ENCODE measurements at regions not wholly inside any gene's neighbourhood (a gene's known extent, or its start where the extent isn't known, plus 50 kb on each side); places are given as distances from the start of the nearest gene placed in this dataset.

GRCh38 chr6:106862858-106863257, 111.7 kb downstream of the CD24 start:
- TF ChIP-seq POLR2AphosphoS5 (IDR thresholded peaks at IDR 0.05) (no peak), EZH2 (IDR thresholded peaks at IDR 0.05; ENCODE audit: borderline replicate concordance, insufficient read depth, low read length, poor library complexity, severe bottlenecking) (no peak), TAF1 (IDR thresholded peaks at IDR 0.05; ENCODE audit: low read depth) (no peak)

GRCh38 chr6:106860940-106861339, 113.6 kb downstream of the CD24 start:
- no peak overlapping the region for H3K4me3 ChIP-seq (ENCODE audit: low read length)

More at GRCh38 chr6:106862858-106863257, 111.7 kb downstream of the CD24 start:
- Histone ChIP-seq H3K36me3 (ENCODE audit: insufficient read depth, low read length) (no peaks in the 10 kb centered on the region), H3K9me2 (ENCODE audit: insufficient read depth, low read length) (no peaks in the 10 kb centered on the region), H4K20me1 (ENCODE audit: insufficient read depth) (no peaks in the 10 kb centered on the region), H2AFZ (ENCODE audit: low read depth, low read length) (no peak overlapping the region), H3K27me3 (ENCODE audit: insufficient read depth, low read depth, low read length) (no peaks in the 10 kb centered on the region), H3K9ac (ENCODE audit: low read length) (no peak overlapping the region), H3F3A (ENCODE audit: insufficient read depth, low read length, poor library complexity, severe bottlenecking) (no peaks in the 10 kb centered on the region), H3K4me2 (ENCODE audit: low read length) (no peak overlapping the region), H3K9me3 (ENCODE audit: low read length) (no peaks in the 10 kb centered on the region), H3K4me3 (ENCODE audit: low read length) (no peak overlapping the region), H3K27ac (ENCODE audit: low read length) (no peak overlapping the region), H3K79me2 (replicated peaks; ENCODE audit: insufficient read depth, low read length) (no peaks in the 10 kb centered on the region)

More at GRCh38 chr6:106860940-106861339, 113.6 kb downstream of the CD24 start:
- Histone ChIP-seq H3K79me2 (replicated peaks; ENCODE audit: insufficient read depth, low read length) (no peaks in the 10 kb centered on the region), H3K36me3 (ENCODE audit: insufficient read depth, low read length) (no peaks in the 10 kb centered on the region), H3K9ac (ENCODE audit: low read length) (no peak overlapping the region), H3K9me3 (ENCODE audit: low read length) (no peaks in the 10 kb centered on the region), H3K27me3 (ENCODE audit: insufficient read depth, low read depth, low read length) (no peaks in the 10 kb centered on the region), H4K20me1 (ENCODE audit: insufficient read depth) (no peaks in the 10 kb centered on the region), H3F3A (ENCODE audit: insufficient read depth, low read length, poor library complexity, severe bottlenecking) (no peaks in the 10 kb centered on the region), H3K4me2 (ENCODE audit: low read length) (no peak overlapping the region), H2AFZ (ENCODE audit: low read depth, low read length) (no peak overlapping the region), H3K27ac (ENCODE audit: low read length) (no peak overlapping the region), H3K9me2 (ENCODE audit: insufficient read depth, low read length) (no peaks in the 10 kb centered on the region)
- TF ChIP-seq EZH2 (IDR thresholded peaks at IDR 0.05; ENCODE audit: borderline replicate concordance, insufficient read depth, low read length, poor library complexity, severe bottlenecking): no peak
- TF ChIP-seq CTCF (IDR thresholded peaks at IDR 0.05; ENCODE audit: poor library complexity, severe bottlenecking): no peak
- no peak for TF ChIP-seq TAF1 (IDR thresholded peaks at IDR 0.05; ENCODE audit: low read depth)
- TF ChIP-seq POLR2AphosphoS5 (IDR thresholded peaks at IDR 0.05): no peak
- TF ChIP-seq REST (IDR thresholded peaks at IDR 0.05; ENCODE audit: borderline replicate concordance): no peak
- TF ChIP-seq MXI1 (conservative IDR thresholded peaks at IDR 0.05; ENCODE audit: poor library complexity, severe bottlenecking): no peak

Data from neural cell (in vitro differentiated cells).